Astrocyte of the cerebellum (primary cell): ENCODE measurements at regions not wholly inside any gene's neighbourhood (a gene's known extent, or its start where the extent isn't known, plus 50 kb on each side); places are given as distances from the start of the nearest gene placed in this dataset.
"Not testable (repeated sequence)": the region's sequence is repeated elsewhere in the genome, so short reads cannot be mapped to it uniquely, and the experiment has no call there.

ENCODE experiments used
- DNase-seq: peaks from one replicate; pipeline ENCODE4 v3.0.0-alpha.2; 2011; ENCODE audit warnings: low read depth
- H3K4me3 ChIP-seq: 2 replicates; pipeline ENCODE4 v1.5.1; 2011; ENCODE audit warnings: mild to moderate bottlenecking, low read depth, low read length, moderate library complexity
- CTCF ChIP-seq: IDR thresholded peaks from 2 replicates; pipeline ENCODE4 v1.5.1; 2012; ENCODE audit warnings: low read length, low read depth, moderate library complexity, mild to moderate bottlenecking; ENCODE audit errors: missing control alignments
- in situ Hi-C: cut with HindIII; loops from 2 replicates; pipeline ENCODE4 v1.10.0; 2017; ENCODE audit warnings: low sequenced_read_pairs

GRCh38 chr13:76292726-76293125 lies 593.5 kb downstream of the KCTD12 start:
- DNase-seq: no peak
- no peak for TF ChIP-seq CTCF
- in situ Hi-C loops: no loop called here
- no peak overlapping the region for H3K4me3 ChIP-seq

- no peak for DNase-seq
- H3K4me3 ChIP-seq: no peak overlapping the region
- TF ChIP-seq CTCF: no peak
- in situ Hi-C loops: no loop called here
Measured at GRCh38 chr13:76292031-76292430, 594.2 kb downstream of the KCTD12 start.

- TF ChIP-seq CTCF: no peak
- peak; percentile 23 for DNase-seq
- in situ Hi-C loops: no loop called here
- H3K4me3 ChIP-seq: no peak overlapping the region
Measured at GRCh38 chr13:76289558-76289957, 596.6 kb downstream of the KCTD12 start.

- no peak overlapping the region for H3K4me3 ChIP-seq
- DNase-seq: peak; percentile 59
- TF ChIP-seq CTCF: no peak
- in situ Hi-C loops: no loop called here
Measured at GRCh38 chr13:76286178-76286577, 600.0 kb downstream of the KCTD12 start.

- in situ Hi-C loops: no loop called here
- no peak for TF ChIP-seq CTCF
- DNase-seq: no peak
- no peak overlapping the region for H3K4me3 ChIP-seq
Measured at GRCh38 chr13:76285463-76285862, 600.7 kb downstream of the KCTD12 start.

GRCh38 chr13:76279766-76280165 lies 606.4 kb downstream of the KCTD12 start:
- in situ Hi-C loops, H3K4me3 ChIP-seq: not testable (repeated sequence)
- peak; percentile 57 for DNase-seq

GRCh38 chr13:76271728-76272232 lies 614.4 kb downstream of the KCTD12 start:
- in situ Hi-C loops: no loop called here
- no peak for TF ChIP-seq CTCF
- DNase-seq: no peak
- H3K4me3 ChIP-seq: no peak overlapping the region

- H3K4me3 ChIP-seq, in situ Hi-C loops, DNase-seq: not testable (repeated sequence)
Measured at GRCh38 chr13:76268307-76268706, 617.9 kb downstream of the KCTD12 start.
